ENCODE measurements at regions not wholly inside any gene's neighbourhood (a gene's known extent, or its start where the extent isn't known, plus 50 kb on each side); places are given as distances from the start of the nearest gene placed in this dataset.
"Not testable (repeated sequence)": the region's sequence is repeated elsewhere in the genome, so short reads cannot be mapped to it uniquely, and the experiment has no call there.

DNA sequence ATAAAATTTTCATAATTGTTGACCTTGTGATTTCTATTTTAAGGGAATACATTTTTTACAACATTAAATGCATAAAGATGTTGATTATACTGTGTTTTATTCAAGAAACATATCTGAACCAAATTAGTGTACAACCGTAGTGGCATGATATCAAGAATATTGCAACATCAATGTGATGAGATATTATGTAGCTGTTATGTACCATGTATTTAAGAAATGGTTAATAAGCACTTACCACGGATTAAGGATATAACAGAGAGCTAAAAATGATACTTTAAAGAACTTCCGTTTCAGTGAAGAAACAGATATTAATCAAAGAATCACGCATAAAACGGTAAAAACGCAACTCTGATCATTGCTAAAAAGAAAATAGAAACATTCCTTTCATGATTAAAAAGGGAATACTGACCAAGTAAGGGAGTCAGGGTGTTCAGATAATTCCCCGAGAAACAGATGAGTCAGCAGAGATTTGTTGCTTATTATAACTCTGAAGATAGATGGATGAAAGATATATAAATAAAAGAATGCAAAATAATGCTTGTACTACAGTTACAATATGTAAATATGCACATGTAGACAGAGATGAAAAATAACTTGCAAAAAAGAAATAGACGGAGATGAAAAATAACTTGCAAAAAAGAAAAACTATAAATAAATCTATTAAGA, 281.9 kb upstream of the MAF start:
- DNase-seq = no peak

- not testable (repeated sequence) for DNase-seq
Measured at GRCh38 chr16:79881107-79881506, 280.6 kb upstream of the MAF start.

GRCh38 chr16:79876332-79876730, 275.8 kb upstream of the MAF start:
- no peak for DNase-seq

DNA sequence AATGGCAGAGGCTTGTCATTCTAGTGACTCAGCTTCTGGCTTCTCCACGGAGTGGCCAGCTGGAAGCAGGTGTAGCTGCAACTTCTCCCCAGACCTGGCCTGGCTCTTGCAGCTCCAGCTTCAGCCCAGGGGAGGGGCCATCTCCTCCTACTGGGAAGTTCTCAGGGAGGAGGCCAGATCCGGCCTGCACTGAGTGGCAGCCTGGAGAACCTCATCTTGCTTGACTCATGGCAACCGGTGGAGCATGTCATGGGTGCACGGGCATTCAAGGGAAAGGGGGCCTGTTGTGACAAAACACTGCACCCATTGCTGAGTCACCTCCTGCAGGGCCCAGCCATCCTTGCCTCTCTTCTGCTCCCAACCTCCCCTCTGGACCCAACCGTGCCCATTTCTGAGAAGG, 273.9 kb upstream of the MAF start:
- no peak for DNase-seq

- DNase-seq = no peak
Measured at GRCh38 chr16:79873825-79874224, 273.3 kb upstream of the MAF start.

- DNase-seq = no peak
Measured at GRCh38 chr16:79871906-79872305, 271.4 kb upstream of the MAF start.

GRCh38 chr16:79870016-79870886, 269.7 kb upstream of the MAF start:
- no peak for DNase-seq

DNA sequence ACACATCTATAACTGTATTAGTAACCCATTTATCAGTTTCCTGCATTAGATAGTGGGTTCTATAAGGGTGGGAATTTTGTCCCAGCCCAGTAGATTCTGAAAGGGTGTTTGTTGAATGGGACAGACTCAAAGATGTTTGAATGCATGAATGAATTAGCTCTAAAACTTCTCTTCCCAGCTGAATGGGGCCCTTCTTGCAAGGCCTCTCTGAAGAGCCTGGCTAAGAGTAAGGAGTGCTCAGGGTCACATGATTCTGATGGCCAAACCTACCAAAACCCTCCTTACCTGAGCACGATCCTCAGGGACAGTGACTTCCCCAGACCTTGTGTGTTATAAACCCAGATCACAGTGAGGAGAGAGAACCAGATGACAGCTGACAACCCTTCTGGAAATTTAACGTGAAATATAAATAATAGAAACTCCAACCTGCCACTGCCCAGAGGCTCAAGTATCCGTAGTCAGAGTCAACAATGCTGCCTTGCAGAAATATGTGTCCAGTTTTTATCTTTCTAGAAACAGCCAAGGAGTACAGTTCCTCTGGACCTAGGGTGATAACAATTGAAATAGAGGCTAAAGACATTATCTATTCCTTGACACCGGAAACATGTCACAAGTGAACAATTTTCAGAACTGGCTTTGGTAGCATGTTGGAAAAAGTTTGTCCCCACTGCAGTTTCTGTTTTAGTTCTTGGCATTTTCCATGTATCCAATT, 268.9 kb upstream of the MAF start:
- DNase-seq = no peak

DNA sequence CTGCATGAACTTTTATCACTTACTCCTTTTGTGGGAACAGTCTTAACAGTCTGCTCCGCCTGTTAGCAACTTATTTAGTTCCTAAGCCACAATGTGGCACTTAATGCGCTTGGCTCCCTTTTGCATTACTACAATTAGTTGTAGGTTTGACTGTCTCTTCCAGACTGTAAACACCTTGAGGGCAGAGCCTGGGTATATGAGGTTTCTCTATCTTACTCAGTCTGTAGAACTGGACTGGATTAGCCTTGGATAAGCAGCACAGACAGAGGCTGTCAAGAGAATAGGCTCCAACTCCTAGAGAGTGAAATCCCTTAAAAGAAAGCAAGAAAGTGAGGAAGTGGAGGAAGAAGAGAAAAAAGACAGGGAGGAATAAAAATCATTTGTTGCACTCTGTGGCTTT, 268.3 kb upstream of the MAF start:
- no peak for DNase-seq

GRCh38 chr16:79867425-79867997, 267.0 kb upstream of the MAF start:
- no peak for DNase-seq

DNA sequence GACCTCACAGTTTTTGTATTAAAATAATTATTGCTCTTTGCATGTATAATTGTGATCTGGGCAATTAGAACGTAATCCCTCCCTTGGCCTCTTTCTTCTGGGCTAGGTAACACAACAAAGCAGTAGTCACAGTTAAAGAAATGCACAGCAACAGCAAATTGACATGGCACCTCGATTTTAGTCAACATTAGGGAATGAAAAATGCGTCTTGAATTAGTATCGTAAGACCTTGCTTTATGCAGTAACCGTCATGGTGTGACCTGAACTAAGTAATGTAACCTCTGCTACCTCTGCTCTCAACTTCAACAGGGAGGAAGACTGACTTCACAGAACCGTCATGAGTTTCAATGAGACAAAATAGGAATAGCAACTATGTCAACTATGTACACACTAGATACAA, 265.4 kb upstream of the MAF start:
- no peak for DNase-seq

DNA sequence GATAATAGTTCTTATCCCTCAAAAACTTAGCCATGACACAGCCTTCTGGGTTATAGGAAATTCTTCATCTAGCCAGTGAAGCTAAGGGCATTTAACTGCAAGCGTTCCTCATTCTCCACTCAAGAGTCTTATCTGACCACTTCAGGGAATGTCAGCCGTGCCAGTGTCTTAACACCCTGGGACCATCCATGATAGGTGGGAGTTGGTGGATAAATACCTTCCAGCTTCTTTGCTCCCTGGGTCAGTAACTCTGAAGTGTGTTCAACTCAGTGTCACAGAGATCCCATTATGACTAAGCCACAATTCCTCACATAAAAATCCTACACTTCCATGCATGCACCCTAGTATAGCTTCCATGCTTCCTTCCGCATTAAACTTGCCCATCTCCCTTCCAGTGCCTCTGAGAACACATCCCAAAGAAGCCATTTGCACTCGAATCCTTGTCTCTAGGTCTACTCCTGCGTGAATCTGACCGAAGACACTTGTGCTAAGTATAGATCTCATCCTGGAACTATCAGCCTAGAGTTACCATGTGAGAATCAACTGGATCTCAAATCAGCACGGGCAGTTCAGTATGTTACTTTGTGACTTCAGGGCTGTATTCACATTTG, 264.3 kb upstream of the MAF start:
- no peak for DNase-seq

DNA sequence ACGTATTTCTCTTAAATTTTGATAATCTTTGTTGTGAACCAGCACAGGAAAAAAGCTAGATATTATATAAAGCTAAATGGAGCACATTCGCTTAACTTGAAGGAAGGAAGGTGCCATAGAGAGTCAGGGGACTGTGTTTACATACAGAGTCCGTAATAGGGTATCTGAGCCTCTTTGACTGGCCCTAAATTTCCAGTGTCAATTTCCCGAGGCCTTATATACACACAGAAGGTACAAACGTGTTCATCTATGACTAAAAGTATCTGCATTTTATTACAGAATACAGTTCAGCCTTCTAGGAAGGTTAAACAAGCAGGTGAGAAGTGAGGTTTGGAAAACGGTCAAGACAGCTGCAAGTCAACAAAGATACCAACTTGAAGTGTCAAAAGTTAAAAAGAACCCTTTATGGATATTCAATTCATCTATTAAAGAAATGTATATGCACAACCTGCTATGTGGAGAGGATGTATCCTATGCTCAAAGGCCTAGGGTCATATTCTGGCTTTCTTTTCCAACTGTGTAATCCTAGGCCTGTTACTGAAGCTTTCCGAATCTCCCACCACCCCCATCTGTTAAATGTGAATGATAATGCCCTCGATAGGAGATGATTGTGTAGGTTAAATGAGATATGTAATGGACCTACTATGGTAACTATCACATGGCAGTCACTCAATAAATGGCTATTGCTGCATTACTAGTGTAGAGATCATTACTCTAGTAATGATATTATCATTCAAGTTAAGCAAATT, 263.7 kb upstream of the MAF start:
- DNase-seq = no peak

- no peak for DNase-seq
Measured at GRCh38 chr16:79863128-79864031, 262.8 kb upstream of the MAF start.

DNA sequence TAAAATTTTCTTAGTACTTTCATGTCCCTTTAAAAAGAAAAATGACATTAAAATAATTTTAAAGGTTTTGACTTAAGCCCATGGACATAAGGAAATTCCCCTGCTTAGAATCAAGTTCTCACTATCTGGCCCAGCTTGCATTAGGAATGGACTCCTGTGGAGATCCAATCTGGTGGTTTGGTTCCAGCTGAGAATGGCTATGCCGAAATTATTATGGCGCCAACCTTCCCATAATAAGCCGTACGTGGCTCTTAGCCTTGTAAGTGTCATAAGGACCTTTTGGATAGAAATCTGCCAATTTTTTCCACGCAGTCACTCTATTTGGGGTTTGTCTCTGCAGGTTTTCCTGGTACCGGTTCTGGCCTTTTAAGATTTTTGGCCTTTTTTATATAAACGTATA, 262.1 kb upstream of the MAF start:
- DNase-seq = no peak

GRCh38 chr16:79856581-79856980, 256.0 kb upstream of the MAF start:
- no peak for DNase-seq

GRCh38 chr16:79850348-79850747, 249.8 kb upstream of the MAF start:
- DNase-seq = no peak

DNA sequence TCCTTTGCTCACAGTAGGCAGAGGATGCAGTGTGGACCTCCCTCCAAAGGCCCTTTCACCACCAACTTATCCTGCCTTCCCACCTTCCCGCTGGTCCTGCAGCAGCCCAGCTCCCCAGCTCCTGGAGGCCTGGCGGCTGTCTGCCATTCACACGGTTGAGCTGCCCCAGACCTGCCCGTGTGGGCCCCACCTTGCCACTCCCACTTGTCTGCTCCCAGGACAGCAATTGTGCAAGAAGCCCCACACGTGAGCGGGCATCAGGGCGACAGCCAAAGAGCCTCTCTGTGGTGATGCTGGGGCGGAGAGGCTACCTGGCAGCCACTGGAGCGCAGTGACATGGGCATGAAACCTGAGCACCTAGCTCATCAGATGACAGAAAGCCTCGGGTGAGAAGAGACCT, 248.6 kb upstream of the MAF start:
- no peak for DNase-seq

GRCh38 chr16:79848719-79849118, 248.2 kb upstream of the MAF start:
- DNase-seq = no peak

GRCh38 chr16:79847569-79847968, 247.0 kb upstream of the MAF start:
- DNase-seq = no peak

- no peak for DNase-seq
Measured at GRCh38 chr16:79847101-79847500, 246.6 kb upstream of the MAF start.
